LHCN-M2 (cell line): ENCODE measurements at regions not wholly inside any gene's neighbourhood (a gene's known extent, or its start where the extent isn't known, plus 50 kb on each side); places are given as distances from the start of the nearest gene placed in this dataset.

Experiments
- DNase-seq: peaks from one replicate; pipeline ENCODE4 v3.0.0-alpha.2; 2012; ENCODE audit warnings: low read depth

GRCh38 chr4:26101011-26101410 lies 187.0 kb downstream of the SMIM20 start:
- DNase-seq: no peak

- no peak for DNase-seq
Observed at GRCh38 chr4:26104056-26104685, 190.2 kb downstream of the SMIM20 start.

- peak; percentile 39 for DNase-seq
Observed at GRCh38 chr4:26105337-26105736, 191.3 kb downstream of the SMIM20 start.

- peak; percentile 76 for DNase-seq
Observed at GRCh38 chr4:26105815-26106699, 192.0 kb downstream of the SMIM20 start.

- no peak for DNase-seq
Observed at GRCh38 chr4:26106776-26107175, 192.8 kb downstream of the SMIM20 start.

GRCh38 chr4:26108054-26108453 lies 194.0 kb downstream of the SMIM20 start:
- DNase-seq: no peak

- no peak for DNase-seq
Observed at GRCh38 chr4:26110493-26110892, 196.5 kb downstream of the SMIM20 start.

GRCh38 chr4:26113339-26113940 lies 199.4 kb downstream of the SMIM20 start:
- no peak for DNase-seq

- peak; percentile 25 for DNase-seq
Observed at GRCh38 chr4:26116057-26116456, 202.0 kb downstream of the SMIM20 start.

- DNase-seq: no peak
Observed at GRCh38 chr4:26120098-26120825, 200.6 kb upstream of the RBPJ start.

- no peak for DNase-seq
Observed at GRCh38 chr4:26122690-26123089, 198.1 kb upstream of the RBPJ start.

GRCh38 chr4:26124753-26125321 lies 196.0 kb upstream of the RBPJ start:
- no peak for DNase-seq

GRCh38 chr4:26126143-26126718 lies 194.6 kb upstream of the RBPJ start:
- DNase-seq: no peak

GRCh38 chr4:26126994-26127393 lies 193.8 kb upstream of the RBPJ start:
- peak; percentile 53 for DNase-seq

- peak; percentile 44 for DNase-seq
Observed at GRCh38 chr4:26127851-26128337, 192.9 kb upstream of the RBPJ start.

- no peak for DNase-seq
Observed at GRCh38 chr4:26130173-26130572, 190.6 kb upstream of the RBPJ start.

GRCh38 chr4:26130841-26131432 lies 189.9 kb upstream of the RBPJ start:
- DNase-seq: no peak

- DNase-seq: no peak
Observed at GRCh38 chr4:26131711-26132110, 189.1 kb upstream of the RBPJ start.

GRCh38 chr4:26132858-26133257 lies 188.0 kb upstream of the RBPJ start:
- DNase-seq: no peak

- no peak for DNase-seq
Observed at GRCh38 chr4:26133840-26134239, 187.0 kb upstream of the RBPJ start.

- DNase-seq: no peak
Observed at GRCh38 chr4:26135331-26135730, 185.5 kb upstream of the RBPJ start.
